IPS-NIHi7 (cell line): ENCODE measurements at regions not wholly inside any gene's neighbourhood (a gene's known extent, or its start where the extent isn't known, plus 50 kb on each side); places are given as distances from the start of the nearest gene placed in this dataset.

ENCODE experiments used
- DNase-seq: peaks from one replicate; pipeline ENCODE4 v3.0.0; 2012; ENCODE audit warnings: mixed read lengths; ENCODE audit errors: extremely low spot score

GRCh38 chr1:238312969-238313368 is 422.2 kb upstream of the ZP4 start:
- DNase-seq, result no peak

GRCh38 chr1:238306411-238306810 is 415.7 kb upstream of the ZP4 start:
- DNase-seq, result no peak

GRCh38 chr1:238302646-238303045 is 411.9 kb upstream of the ZP4 start:
- no peak for DNase-seq

GRCh38 chr1:238296371-238296770 is 405.6 kb upstream of the ZP4 start:
- no peak for DNase-seq

GRCh38 chr1:238293075-238293474 is 402.4 kb upstream of the ZP4 start:
- peak; percentile 14 for DNase-seq

- no peak for DNase-seq
These were observed 390.7 kb upstream of the ZP4 start for GRCh38 chr1:238281418-238281817.

- DNase-seq, result no peak
These were observed 389.1 kb upstream of the ZP4 start for GRCh38 chr1:238279694-238280380.

GRCh38 chr1:238272145-238272544 is 381.4 kb upstream of the ZP4 start:
- no peak for DNase-seq

GRCh38 chr1:238265866-238266265 is 375.1 kb upstream of the ZP4 start:
- DNase-seq, result no peak

- no peak for DNase-seq
These were observed 374.2 kb upstream of the ZP4 start for GRCh38 chr1:238264951-238265350.

- DNase-seq, result no peak
These were observed 367.8 kb upstream of the ZP4 start for GRCh38 chr1:238258510-238258909.

- DNase-seq, result no peak
These were observed 366.4 kb upstream of the ZP4 start for GRCh38 chr1:238257018-238257621.

GRCh38 chr1:238254935-238255334 is 364.2 kb upstream of the ZP4 start:
- DNase-seq, result no peak

- DNase-seq, result peak; percentile 71
These were observed 361.5 kb upstream of the ZP4 start for GRCh38 chr1:238252033-238252802.

- no peak for DNase-seq
These were observed 357.6 kb upstream of the ZP4 start for GRCh38 chr1:238248356-238248755.

GRCh38 chr1:238242181-238242580 is 351.5 kb upstream of the ZP4 start:
- no peak for DNase-seq

GRCh38 chr1:238241607-238242006 is 350.9 kb upstream of the ZP4 start:
- DNase-seq, result no peak

GRCh38 chr1:238239343-238239742 is 348.6 kb upstream of the ZP4 start:
- DNase-seq, result no peak

GRCh38 chr1:238233966-238234365 is 343.2 kb upstream of the ZP4 start:
- DNase-seq, result no peak

GRCh38 chr1:238232084-238232710 is 341.5 kb upstream of the ZP4 start:
- no peak for DNase-seq

- DNase-seq, result no peak
These were observed 336.1 kb upstream of the ZP4 start for GRCh38 chr1:238226810-238227209.

- DNase-seq, result no peak
These were observed 332.4 kb upstream of the ZP4 start for GRCh38 chr1:238223076-238223640.
